SK-N-SH (cell line): ENCODE measurements at regions not wholly inside any gene's neighbourhood (a gene's known extent, or its start where the extent isn't known, plus 50 kb on each side); places are given as distances from the start of the nearest gene placed in this dataset.
A peak's percentile ranks its signal among the peaks of the same experiment; 100 is the strongest.

Source experiments
- CTCF ChIA-PET: fragments of 300-600, 350-600 bp; formaldehyde crosslinking; extraction: SDS; loops from one replicate; lab custom pipeline; 2021; lab: Yijun Ruan, JAX
- POLR2A ChIA-PET: fragments of 350-600 bp; sonication (Branson Sonifier 250); formaldehyde crosslinking; extraction: SDS; loops from one replicate; lab custom pipeline; 2020; ENCODE audit warnings: antibody characterized with exemption, inconsistent platforms; lab: Yijun Ruan, JAX
- DNase-seq: peaks from one replicate; pipeline ENCODE4 v3.0.0; 2012
- H2AFZ ChIP-seq: fragments of 200-600 bp; sonication (generic); 2 replicates; pipeline ENCODE4 v1.8.1; 2016; ENCODE audit warnings: antibody characterized with exemption, mild to moderate bottlenecking, low read depth
- H3F3A ChIP-seq: fragments of 200-600 bp; sonication (generic); replicated peaks from 2 replicates; pipeline ENCODE3; 2016; ENCODE audit warnings: antibody characterized with exemption, mild to moderate bottlenecking; ENCODE audit not compliant: insufficient read depth
- H3K27ac ChIP-seq, 2 experiments: fragments of 200-500 bp in 1 of 2; fragments of 200-600 bp in 1 of 2; sonication (Bioruptor generic) in 1 of 2; sonication (generic), shearing (Covaris generic) in 1 of 2; 2 replicates each; pipeline versions ENCODE4 v1.5.1 to v1.6.1; 2014 to 2016; ENCODE audit warnings: low read depth in 2 of 2, inconsistent platforms in 1 of 2, low read length in 1 of 2, mild to moderate bottlenecking in 1 of 2, mixed read lengths in 1 of 2
- H3K27me3 ChIP-seq: fragments of 200-600 bp; sonication (generic), shearing (Covaris generic); 2 replicates; pipeline ENCODE4 v1.6.1; 2016; ENCODE audit warnings: mixed run types; ENCODE audit not compliant: insufficient read depth
- H3K36me3 ChIP-seq, 2 experiments: fragments of 200-500 bp in 1 of 2; fragments of 200-600 bp in 1 of 2; sonication (Bioruptor generic) in 1 of 2; sonication (generic) in 1 of 2; replicated peaks in 1 of 2; 2 replicates each; pipeline versions ENCODE3 to v1.5.1; 2014 to 2016; ENCODE audit warnings: low read length in 1 of 2, mild to moderate bottlenecking in 1 of 2; ENCODE audit not compliant: insufficient read depth in 2 of 2, control insufficient read depth in 1 of 2
- H3K4me1 ChIP-seq, 2 experiments: fragments of 200-500 bp in 1 of 2; fragments of 200-600 bp in 1 of 2; sonication (Bioruptor generic) in 1 of 2; sonication (generic), shearing (Covaris generic) in 1 of 2; 2 replicates each; pipeline versions ENCODE4 v1.5.1 to v1.6.1; 2014 to 2016; ENCODE audit warnings: low read depth in 1 of 2, low read length in 1 of 2, mixed run types in 1 of 2; ENCODE audit not compliant: insufficient read depth in 2 of 2, control insufficient read depth in 1 of 2
- H3K4me2 ChIP-seq: fragments of 200-600 bp; sonication (generic), shearing (Covaris generic); 2 replicates; pipeline ENCODE4 v1.6.1; 2017; ENCODE audit warnings: mixed run types
- H3K4me3 ChIP-seq, 2 experiments: fragments of 200-500 bp in 1 of 2; fragments of 200-600 bp in 1 of 2; sonication (Bioruptor generic) in 1 of 2; sonication (generic), shearing (Covaris generic) in 1 of 2; 2 replicates each; pipeline versions ENCODE4 v1.5.1 to v1.8.1; 2014 to 2016; ENCODE audit warnings: low read depth in 2 of 2, inconsistent platforms in 1 of 2, low read length in 1 of 2, mild to moderate bottlenecking in 1 of 2, mixed read lengths in 1 of 2, moderate library complexity in 1 of 2
- H3K79me2 ChIP-seq: fragments of 200-600 bp; sonication (generic); 2 replicates; pipeline ENCODE4 v1.8.1; 2017; ENCODE audit warnings: mild to moderate bottlenecking; ENCODE audit not compliant: insufficient read depth
- H3K9ac ChIP-seq: fragments of 200-600 bp; sonication (generic); 2 replicates; pipeline ENCODE4 v1.6.1; 2017; ENCODE audit warnings: mixed run types
- H3K9me2 ChIP-seq: fragments of 200-600 bp; sonication (generic); 2 replicates; pipeline ENCODE4 v1.6.1; 2017; ENCODE audit warnings: mixed run types
- H3K9me3 ChIP-seq: fragments of 200-600 bp; sonication (generic); 2 replicates; pipeline ENCODE4 v1.6.1; 2017; ENCODE audit warnings: mixed run types, mild to moderate bottlenecking, moderate library complexity
- H4K20me1 ChIP-seq: fragments of 200-600 bp; sonication (generic); 2 replicates; pipeline ENCODE4 v1.6.1; 2017; ENCODE audit warnings: mild to moderate bottlenecking, mixed run types; ENCODE audit not compliant: insufficient read depth
- ELF1 ChIP-seq: IDR thresholded peaks from 2 replicates; pipeline ENCODE4 v1.4.0; 2012
- FOXM1 ChIP-seq: IDR thresholded peaks from 2 replicates; pipeline ENCODE4 v1.4.0; 2012; ENCODE audit warnings: low read depth, mild to moderate bottlenecking
- GATA2 ChIP-seq: sonication (generic); formaldehyde crosslinking; IDR thresholded peaks from 2 replicates; pipeline ENCODE4 v1.5.0; 2020; ENCODE audit warnings: mild to moderate bottlenecking, missing genetic modification reagents
- MAX ChIP-seq: IDR thresholded peaks from 2 replicates; pipeline ENCODE4 v1.4.0; 2012; ENCODE audit warnings: low read depth
- MXI1 ChIP-seq: IDR thresholded peaks from 2 replicates; pipeline ENCODE4 v1.6.1; 2012; ENCODE audit warnings: mild to moderate bottlenecking, low read depth, low read length, improper control_type of control experiment
- NFIC ChIP-seq: IDR thresholded peaks from 2 replicates; pipeline ENCODE4 v1.4.0; 2012; ENCODE audit warnings: borderline replicate concordance
- RAD21 ChIP-seq: IDR thresholded peaks from 2 replicates; pipeline ENCODE4 v1.6.1; 2012; ENCODE audit warnings: mild to moderate bottlenecking, low read length
- REST ChIP-seq: IDR thresholded peaks from 2 replicates; pipeline ENCODE4 v1.6.1; 2012; ENCODE audit warnings: mild to moderate bottlenecking, low read depth, low read length, moderate library complexity
- RXRA ChIP-seq: IDR thresholded peaks from 2 replicates; pipeline ENCODE4 v1.4.0; 2012; ENCODE audit warnings: low read depth, mild to moderate bottlenecking, borderline replicate concordance
- SMC3 ChIP-seq: IDR thresholded peaks from 2 replicates; pipeline ENCODE4 v1.6.1; 2012; ENCODE audit warnings: low read depth, low read length, improper control_type of control experiment
- TCF12 ChIP-seq: IDR thresholded peaks from 2 replicates; pipeline ENCODE4 v1.4.0; 2012
- USF2 ChIP-seq: fragments of 150-350 bp; IDR thresholded peaks from 2 replicates; pipeline ENCODE4 v1.6.1; 2017; ENCODE audit warnings: antibody characterized with exemption, low read length, low read depth, borderline replicate concordance
- WGBS: methylation state at CpG from one replicate; pipeline ENCODE4 v1.1.6; 2017; ENCODE audit warnings: low lambda C conversion rate; 5-methylcytosine and 5-hydroxymethylcytosine counted together

GRCh38 chr18:73791081-73791480 lies 356.6 kb downstream of the FBXO15 start:
- CTCF ChIA-PET: no interaction called here
- Histone ChIP-seq H3F3A (peaks cover 5% of the 10 kb centered on the region), H3K4me3 (no peak overlapping the region), H3K9me3 (no peaks in the 10 kb centered on the region)
- 3% methylated on average over 4 of the region's 4 CpGs for WGBS
- POLR2A ChIA-PET: no interaction called here
- TF ChIP-seq REST (no peak), TCF12 (peak; percentile 63), RAD21 (no peak), MAX (no peak), SMC3 (no peak), NFIC (no peak)
- TF ChIP-seq, all 33 proteins: peak for 1
- Histone ChIP-seq H3K79me2 (no peaks in the 10 kb centered on the region), H2AFZ (no peak overlapping the region), H3K27me3 (peaks cover 9% of the 10 kb centered on the region), H3K36me3 (no peaks in the 10 kb centered on the region), H3K9me2 (no peaks in the 10 kb centered on the region), H3K4me1 (no peaks in the 10 kb centered on the region; a peak in 1 of 4 replicates), H3K9ac (no peak overlapping the region), H3K4me2 (no peak overlapping the region), H3K27ac (peak overlapping the region in 1 of 2 experiments; percentile 22; a peak in 1 of 4 replicates), H4K20me1 (no peaks in the 10 kb centered on the region)
- no peak for DNase-seq

- Histone ChIP-seq H3K9me2 (no peaks in the 10 kb centered on the region), H3K79me2 (no peaks in the 10 kb centered on the region), H2AFZ (no peak overlapping the region), H3K27ac (peak overlapping the region in 1 of 2 experiments; percentile 22; a peak in 1 of 4 replicates), H3K4me3 (no peak overlapping the region), H3K9ac (no peak overlapping the region), H3K4me1 (no peaks in the 10 kb centered on the region; a peak in 1 of 4 replicates), H3K4me2 (no peak overlapping the region), H3K36me3 (no peaks in the 10 kb centered on the region), H3K9me3 (no peaks in the 10 kb centered on the region), H4K20me1 (no peaks in the 10 kb centered on the region), H3F3A (peaks cover 5% of the 10 kb centered on the region), H3K27me3 (peaks cover 13% of the 10 kb centered on the region)
- ChIA-PET POLR2A (no interaction called here), CTCF (no interaction called here)
- DNase-seq: no peak
- TF ChIP-seq USF2 (no peak), GATA2 (CRISPR knock-in tag) (no peak), RAD21 (no peak), RXRA (no peak), FOXM1 (no peak), ELF1 (no peak), MXI1 (no peak)
- 13% methylated on average over 1 of the region's 1 CpG for WGBS
Observed at GRCh38 chr18:73790587-73790986, 357.0 kb downstream of the FBXO15 start.
